ENCODE measurements at regions not wholly inside any gene's neighbourhood (a gene's known extent, or its start where the extent isn't known, plus 50 kb on each side); places are given as distances from the start of the nearest gene placed in this dataset.

DNA sequence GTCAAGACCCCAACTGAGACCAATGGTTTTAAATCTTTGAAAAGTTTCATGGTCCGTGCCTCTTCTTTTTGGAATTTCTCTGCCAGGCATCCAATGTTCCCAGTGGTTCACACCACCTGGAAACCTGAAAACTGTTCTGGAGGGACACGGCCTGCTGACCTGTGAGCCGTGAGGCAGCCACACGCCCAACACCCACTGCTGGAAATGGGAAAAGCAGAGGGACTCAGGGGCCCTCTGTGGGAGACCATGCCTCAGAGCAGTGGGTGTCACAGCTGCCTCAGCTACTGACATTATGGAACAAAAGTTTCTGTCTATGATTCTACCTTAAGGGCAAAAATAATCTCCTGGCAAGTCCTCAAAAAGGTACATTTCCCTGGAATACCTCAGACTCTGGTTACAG is 70.4 kb upstream of the VIPR2 start:
- H3K27ac ChIP-seq = no peak overlapping the region
- TF ChIP-seq, protein P1, sequence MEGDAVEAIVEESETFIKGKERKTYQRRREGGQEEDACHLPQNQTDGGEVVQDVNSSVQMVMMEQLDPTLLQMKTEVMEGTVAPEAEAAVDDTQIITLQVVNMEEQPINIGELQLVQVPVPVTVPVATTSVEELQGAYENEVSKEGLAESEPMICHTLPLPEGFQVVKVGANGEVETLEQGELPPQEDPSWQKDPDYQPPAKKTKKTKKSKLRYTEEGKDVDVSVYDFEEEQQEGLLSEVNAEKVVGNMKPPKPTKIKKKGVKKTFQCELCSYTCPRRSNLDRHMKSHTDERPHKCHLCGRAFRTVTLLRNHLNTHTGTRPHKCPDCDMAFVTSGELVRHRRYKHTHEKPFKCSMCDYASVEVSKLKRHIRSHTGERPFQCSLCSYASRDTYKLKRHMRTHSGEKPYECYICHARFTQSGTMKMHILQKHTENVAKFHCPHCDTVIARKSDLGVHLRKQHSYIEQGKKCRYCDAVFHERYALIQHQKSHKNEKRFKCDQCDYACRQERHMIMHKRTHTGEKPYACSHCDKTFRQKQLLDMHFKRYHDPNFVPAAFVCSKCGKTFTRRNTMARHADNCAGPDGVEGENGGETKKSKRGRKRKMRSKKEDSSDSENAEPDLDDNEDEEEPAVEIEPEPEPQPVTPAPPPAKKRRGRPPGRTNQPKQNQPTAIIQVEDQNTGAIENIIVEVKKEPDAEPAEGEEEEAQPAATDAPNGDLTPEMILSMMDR (IDR thresholded peaks at IDR 0.05) = no peak
- TF ChIP-seq ZFX (IDR thresholded peaks at IDR 0.05; ENCODE audit: borderline replicate concordance) = no peak

- TF ChIP-seq, protein P1 (IDR thresholded peaks at IDR 0.05) = no peak
- no peak for TF ChIP-seq ZFX (IDR thresholded peaks at IDR 0.05; ENCODE audit: borderline replicate concordance)
- no peak overlapping the region for H3K27ac ChIP-seq
These were observed 68.6 kb upstream of the VIPR2 start for GRCh38 chr7:159213253-159213652.

DNA sequence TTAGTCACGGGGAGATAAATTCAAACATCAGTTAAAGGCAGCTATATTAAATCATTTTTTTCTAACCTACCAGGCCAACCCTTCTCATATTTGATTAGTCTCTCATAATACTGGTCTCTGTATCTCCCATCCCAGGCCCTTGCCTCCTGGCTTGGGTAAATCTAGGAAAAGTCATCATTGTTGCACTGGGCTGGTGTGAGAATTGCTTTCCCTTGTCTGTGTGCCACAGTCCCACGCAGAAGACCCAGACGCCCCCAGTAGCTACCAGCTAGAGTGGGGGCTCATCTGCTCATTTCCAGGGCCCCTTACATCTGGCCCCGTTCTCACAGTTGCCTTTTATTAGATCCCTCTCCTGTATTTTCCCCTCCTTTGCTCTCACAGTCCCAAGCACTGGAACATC is 67.6 kb upstream of the VIPR2 start:
- no peak overlapping the region for H3K27ac ChIP-seq
- TF ChIP-seq, protein P1 (IDR thresholded peaks at IDR 0.05) = no peak
- TF ChIP-seq ZFX (IDR thresholded peaks at IDR 0.05; ENCODE audit: borderline replicate concordance) = no peak

GRCh38 chr7:159211540-159212182 is 67.0 kb upstream of the VIPR2 start:
- no peak overlapping the region for H3K27ac ChIP-seq
- TF ChIP-seq, protein P1 (IDR thresholded peaks at IDR 0.05) = no peak
- no peak for TF ChIP-seq ZFX (IDR thresholded peaks at IDR 0.05; ENCODE audit: borderline replicate concordance)

- H3K27ac ChIP-seq = no peak overlapping the region
- TF ChIP-seq ZFX (IDR thresholded peaks at IDR 0.05; ENCODE audit: borderline replicate concordance) = no peak
- TF ChIP-seq, protein P1 (IDR thresholded peaks at IDR 0.05) = no peak
These were observed 66.0 kb upstream of the VIPR2 start for GRCh38 chr7:159210581-159211235.

DNA sequence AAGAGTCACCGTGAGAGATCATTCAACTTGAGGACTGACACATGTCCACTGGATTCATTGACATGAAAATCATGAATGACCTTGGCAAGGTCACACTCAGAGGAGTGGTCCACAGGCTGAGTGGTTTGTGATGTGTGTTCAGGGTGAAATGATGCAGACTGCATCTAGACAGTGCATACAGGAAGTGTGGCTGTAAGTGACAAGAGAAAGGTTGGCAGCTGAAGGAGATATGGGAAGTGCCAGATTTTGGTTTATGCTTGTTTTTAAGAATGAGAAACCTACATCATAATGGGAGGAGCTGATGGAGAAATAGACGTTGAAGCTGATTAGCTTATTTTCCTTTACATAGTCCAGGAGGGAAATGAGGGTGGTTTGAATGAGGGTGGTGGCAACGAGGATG is 64.8 kb upstream of the VIPR2 start:
- no peak for TF ChIP-seq ZFX (IDR thresholded peaks at IDR 0.05; ENCODE audit: borderline replicate concordance)
- TF ChIP-seq, protein P1 (IDR thresholded peaks at IDR 0.05) = no peak
- H3K27ac ChIP-seq = no peak overlapping the region

DNA sequence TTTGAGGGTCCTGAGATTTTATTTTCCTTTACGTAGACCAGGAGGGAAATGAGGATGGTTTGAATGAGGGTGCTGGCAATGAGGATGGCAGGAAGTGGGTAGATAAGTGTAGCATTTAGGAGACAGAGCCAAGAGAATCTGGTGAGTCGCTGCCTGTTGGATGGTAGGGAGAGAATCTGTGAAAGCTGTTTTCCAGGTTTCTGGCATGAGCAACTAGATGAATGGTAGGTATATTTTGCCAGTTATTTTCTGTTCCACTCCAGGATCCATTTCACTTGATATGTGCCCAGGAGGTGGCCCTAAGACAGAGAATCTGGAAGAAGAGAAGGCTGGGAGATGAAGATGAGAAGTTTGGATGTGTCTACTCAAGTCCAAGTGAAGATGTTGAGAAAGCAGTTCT is 63.3 kb upstream of the VIPR2 start:
- TF ChIP-seq, protein P1 (IDR thresholded peaks at IDR 0.05) = no peak
- no peak for TF ChIP-seq ZFX (IDR thresholded peaks at IDR 0.05; ENCODE audit: borderline replicate concordance)
- no peak overlapping the region for H3K27ac ChIP-seq
